BE2C (cell line): ENCODE measurements at regions not wholly inside any gene's neighbourhood (a gene's known extent, or its start where the extent isn't known, plus 50 kb on each side); places are given as distances from the start of the nearest gene placed in this dataset.

ENCODE experiments used
- DNase-seq: peaks from one replicate; pipeline ENCODE4 v3.0.0-alpha.2; 2020
- H3K27me3 ChIP-seq: fragments of 250-450 bp; sonication (Bioruptor Pico); 2 replicates; pipeline ENCODE4 v1.5.1; 2020; ENCODE audit warnings: mild to moderate bottlenecking
- H3K36me3 ChIP-seq: fragments of 250-450 bp; sonication (Bioruptor Pico); 2 replicates; pipeline ENCODE4 v1.5.1; 2020; ENCODE audit warnings: mild to moderate bottlenecking
- H3K4me1 ChIP-seq: fragments of 250-450 bp; sonication (Bioruptor Pico); 2 replicates; pipeline ENCODE4 v1.5.1; 2020
- H3K4me3 ChIP-seq: 2 replicates; pipeline ENCODE4 v1.5.1; 2011; ENCODE audit warnings: low read depth, low read length
- H3K9me3 ChIP-seq: fragments of 250-450 bp; sonication (Bioruptor Pico); 2 replicates; pipeline ENCODE4 v1.5.1; 2020
- TF ChIP-seq, protein P1 (sequence below): IDR thresholded peaks from 2 replicates; pipeline ENCODE4 v1.5.1; 2012; ENCODE audit warnings: mild to moderate bottlenecking, low read depth, low read length

DNA sequence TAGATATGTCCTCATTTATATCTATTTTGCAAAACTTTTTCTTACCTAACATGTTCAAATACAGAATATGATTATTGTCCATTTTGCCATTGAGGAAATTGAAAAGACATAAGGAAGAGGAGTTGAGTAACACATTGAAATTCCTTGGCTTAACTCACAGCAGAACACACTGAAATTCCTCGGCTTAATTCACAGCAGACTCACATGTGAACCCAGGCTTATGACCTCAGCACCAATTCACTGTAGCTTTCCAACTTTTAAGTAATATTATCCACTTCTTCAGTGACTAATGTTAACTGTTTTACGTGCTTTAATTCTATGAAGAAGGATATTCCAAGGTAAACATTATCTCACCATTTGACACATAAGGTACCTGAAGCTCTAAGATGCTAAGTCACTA lies 597.5 kb upstream of the PFKP start:
- TF ChIP-seq, protein P1, sequence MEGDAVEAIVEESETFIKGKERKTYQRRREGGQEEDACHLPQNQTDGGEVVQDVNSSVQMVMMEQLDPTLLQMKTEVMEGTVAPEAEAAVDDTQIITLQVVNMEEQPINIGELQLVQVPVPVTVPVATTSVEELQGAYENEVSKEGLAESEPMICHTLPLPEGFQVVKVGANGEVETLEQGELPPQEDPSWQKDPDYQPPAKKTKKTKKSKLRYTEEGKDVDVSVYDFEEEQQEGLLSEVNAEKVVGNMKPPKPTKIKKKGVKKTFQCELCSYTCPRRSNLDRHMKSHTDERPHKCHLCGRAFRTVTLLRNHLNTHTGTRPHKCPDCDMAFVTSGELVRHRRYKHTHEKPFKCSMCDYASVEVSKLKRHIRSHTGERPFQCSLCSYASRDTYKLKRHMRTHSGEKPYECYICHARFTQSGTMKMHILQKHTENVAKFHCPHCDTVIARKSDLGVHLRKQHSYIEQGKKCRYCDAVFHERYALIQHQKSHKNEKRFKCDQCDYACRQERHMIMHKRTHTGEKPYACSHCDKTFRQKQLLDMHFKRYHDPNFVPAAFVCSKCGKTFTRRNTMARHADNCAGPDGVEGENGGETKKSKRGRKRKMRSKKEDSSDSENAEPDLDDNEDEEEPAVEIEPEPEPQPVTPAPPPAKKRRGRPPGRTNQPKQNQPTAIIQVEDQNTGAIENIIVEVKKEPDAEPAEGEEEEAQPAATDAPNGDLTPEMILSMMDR, result no peak

DNA sequence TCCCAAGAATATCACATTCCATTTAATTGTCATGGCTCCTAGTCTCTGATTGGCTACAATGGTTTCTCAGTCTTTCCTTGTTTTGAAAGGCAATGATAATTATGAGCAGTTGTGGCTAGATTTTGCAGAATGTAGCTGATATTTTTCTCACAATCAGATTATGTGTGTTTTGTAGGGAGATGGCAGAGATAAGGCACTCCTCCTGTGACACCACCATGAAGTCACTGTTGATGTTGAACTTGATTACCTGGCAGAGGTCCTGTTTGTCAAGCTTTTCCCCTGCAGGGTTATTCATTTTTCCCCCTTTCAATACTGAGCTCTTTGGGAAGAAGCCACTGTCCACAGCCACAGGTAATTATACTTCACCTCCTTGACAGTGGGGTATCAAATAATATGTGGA lies 602.9 kb upstream of the PFKP start:
- Histone ChIP-seq H3K4me3 (no peak overlapping the region), H3K9me3 (no peaks in the 10 kb centered on the region), H3K36me3 (no peaks in the 10 kb centered on the region), H3K4me1 (no peaks in the 10 kb centered on the region), H3K27me3 (no peaks in the 10 kb centered on the region)
- TF ChIP-seq, protein P1, result no peak
- DNase-seq, result no peak

More for the DNA sequence above, 597.5 kb upstream of the PFKP start:
- no peaks in the 10 kb centered on the region for H3K4me1 ChIP-seq
- no peaks in the 10 kb centered on the region for H3K9me3 ChIP-seq
- no peaks in the 10 kb centered on the region for H3K27me3 ChIP-seq
- H3K4me3 ChIP-seq, result no peak overlapping the region
- no peaks in the 10 kb centered on the region for H3K36me3 ChIP-seq
- DNase-seq, result no peak

DNA sequence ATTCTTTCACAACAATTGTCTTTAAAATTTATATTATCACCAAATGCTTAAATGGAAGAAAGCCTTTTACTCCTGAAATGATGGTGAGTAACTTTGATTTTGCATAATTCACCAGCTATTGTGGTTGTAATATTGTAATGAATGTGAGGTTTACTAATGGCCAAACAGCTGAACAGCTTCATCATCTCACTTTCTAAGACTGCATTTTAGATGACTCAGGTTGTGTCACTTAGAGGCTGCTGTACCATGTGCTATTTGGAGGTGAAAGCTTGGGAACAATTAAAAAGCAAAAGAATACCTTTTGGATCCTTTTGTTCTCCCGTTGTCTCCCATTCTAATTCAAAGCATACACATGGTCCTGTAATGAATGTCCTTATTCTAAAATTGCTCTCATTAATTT lies 604.0 kb upstream of the PFKP start:
- no peaks in the 10 kb centered on the region for H3K4me1 ChIP-seq
- no peaks in the 10 kb centered on the region for H3K27me3 ChIP-seq
- DNase-seq, result no peak
- H3K4me3 ChIP-seq, result no peak overlapping the region
- H3K9me3 ChIP-seq, result no peaks in the 10 kb centered on the region
- H3K36me3 ChIP-seq, result no peaks in the 10 kb centered on the region
- TF ChIP-seq, protein P1, result no peak

DNA sequence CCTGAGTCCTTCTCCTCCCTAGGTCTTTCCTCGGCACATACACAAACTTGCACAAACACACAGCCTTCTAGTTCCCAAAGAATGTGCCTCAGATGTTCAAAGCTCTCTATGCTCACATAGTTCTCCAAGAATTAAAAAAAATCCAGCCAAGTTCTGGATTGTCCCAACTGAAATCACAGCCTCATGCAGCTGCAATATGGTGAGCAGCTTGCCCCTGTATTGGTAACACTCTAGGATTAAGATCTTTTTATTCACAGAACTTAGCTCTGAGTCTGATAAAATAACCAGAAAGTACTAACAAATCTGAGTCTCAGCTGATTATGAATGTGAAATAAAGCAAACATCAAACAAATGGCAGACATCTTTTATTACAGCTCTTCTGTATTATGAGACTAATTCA lies 604.8 kb upstream of the PFKP start:
- DNase-seq, result no peak
- Histone ChIP-seq H3K4me3 (no peak overlapping the region), H3K36me3 (no peaks in the 10 kb centered on the region), H3K27me3 (no peaks in the 10 kb centered on the region), H3K4me1 (no peaks in the 10 kb centered on the region), H3K9me3 (no peaks in the 10 kb centered on the region)
- TF ChIP-seq, protein P1, result no peak

DNA sequence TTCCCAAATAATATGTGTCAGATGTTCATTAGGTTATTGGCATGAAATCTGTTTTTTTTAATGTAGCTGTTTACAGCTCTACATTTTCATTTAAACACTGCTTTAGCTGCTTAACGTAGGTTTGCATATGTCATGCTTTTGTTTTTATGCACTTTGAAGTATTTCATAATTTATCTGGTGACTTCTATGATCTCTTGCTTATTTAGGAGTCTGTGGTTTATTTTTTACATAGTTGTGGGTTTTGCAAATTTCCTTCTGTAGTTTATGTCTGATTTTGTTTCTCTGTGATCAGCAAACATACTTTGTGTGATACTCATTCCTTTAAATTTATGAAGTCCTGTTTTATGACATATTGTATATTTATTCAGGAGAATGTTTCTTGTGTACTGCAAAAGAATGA lies 606.5 kb upstream of the PFKP start:
- H3K36me3 ChIP-seq, result no peaks in the 10 kb centered on the region
- TF ChIP-seq, protein P1, result no peak
- no peak for DNase-seq
- H3K27me3 ChIP-seq, result no peaks in the 10 kb centered on the region
- no peaks in the 10 kb centered on the region for H3K9me3 ChIP-seq
- no peak overlapping the region for H3K4me3 ChIP-seq
- H3K4me1 ChIP-seq, result no peaks in the 10 kb centered on the region

DNA sequence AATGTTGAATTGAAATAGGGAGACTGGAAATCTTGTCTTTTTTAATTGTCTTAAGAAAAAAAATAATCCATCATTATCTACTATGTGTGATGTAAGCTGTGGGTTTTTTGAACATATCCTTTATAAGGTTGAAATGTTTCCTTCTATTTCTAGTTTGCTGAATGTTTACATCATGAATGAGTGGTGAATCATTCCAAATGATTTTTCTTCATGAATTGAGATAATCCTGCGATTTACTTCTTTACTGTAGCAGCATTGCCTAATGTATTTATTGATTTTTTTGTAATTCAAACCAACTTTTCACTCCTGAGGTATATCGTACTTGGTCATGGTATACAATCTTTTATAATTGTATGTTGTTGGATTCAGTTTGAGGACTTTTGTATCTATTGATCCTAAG lies 607.6 kb upstream of the PFKP start:
- no peaks in the 10 kb centered on the region for H3K27me3 ChIP-seq
- no peak for DNase-seq

More for the DNA sequence above, 607.6 kb upstream of the PFKP start:
- Histone ChIP-seq H3K4me3 (no peak overlapping the region), H3K36me3 (no peaks in the 10 kb centered on the region), H3K4me1 (no peaks in the 10 kb centered on the region), H3K9me3 (no peaks in the 10 kb centered on the region)
- TF ChIP-seq, protein P1, result no peak
